8988T (cell line): ENCODE measurements at regions not wholly inside any gene's neighbourhood (a gene's known extent, or its start where the extent isn't known, plus 50 kb on each side); places are given as distances from the start of the nearest gene placed in this dataset.
A peak's percentile ranks its signal among the peaks of the same experiment; 100 is the strongest.

ENCODE experiments used
- DNase-seq: peaks from one replicate; pipeline ENCODE4 v3.0.0; 2011

DNA sequence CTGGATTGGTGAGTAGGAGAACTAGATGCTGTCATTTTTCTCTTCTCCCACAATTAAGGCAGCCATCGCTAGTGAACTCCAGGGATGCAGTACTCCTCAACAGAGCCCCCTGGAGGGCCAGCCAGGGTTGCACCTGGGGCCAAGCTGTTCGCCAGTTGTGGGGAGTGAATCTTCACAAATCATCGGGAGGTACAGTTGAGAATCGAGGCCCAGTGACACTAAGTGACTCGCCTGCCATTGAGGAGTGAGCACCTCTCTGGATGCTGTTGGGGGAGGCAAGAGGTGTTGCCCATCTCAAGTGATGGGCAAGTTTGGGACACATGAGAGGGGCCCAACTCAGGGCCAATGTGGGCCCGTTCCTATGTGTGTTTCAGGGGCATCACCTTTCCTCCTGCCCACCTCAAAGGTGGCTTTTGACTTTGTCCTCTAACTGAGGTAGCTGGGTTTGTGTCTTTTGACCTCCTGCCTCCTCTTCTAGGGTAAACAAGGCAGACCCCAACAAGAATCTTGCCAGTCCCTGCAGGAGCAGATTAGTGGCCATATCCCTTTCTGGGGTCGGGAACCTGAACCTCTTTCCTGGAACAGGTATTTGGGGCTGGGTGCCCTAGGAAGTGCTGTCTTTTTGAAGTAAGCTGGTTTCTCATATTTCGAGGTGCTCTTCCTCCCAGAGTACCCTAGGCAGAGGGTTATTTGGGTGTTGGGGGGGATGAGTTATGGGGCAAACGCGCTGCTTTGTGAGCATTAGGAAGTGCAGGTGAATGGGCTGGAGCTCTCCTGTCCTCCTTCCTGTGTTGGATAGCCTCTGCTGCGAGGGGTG lies 181.2 kb downstream of the MACROH2A1 start:
- DNase-seq: peak; percentile 57

DNA sequence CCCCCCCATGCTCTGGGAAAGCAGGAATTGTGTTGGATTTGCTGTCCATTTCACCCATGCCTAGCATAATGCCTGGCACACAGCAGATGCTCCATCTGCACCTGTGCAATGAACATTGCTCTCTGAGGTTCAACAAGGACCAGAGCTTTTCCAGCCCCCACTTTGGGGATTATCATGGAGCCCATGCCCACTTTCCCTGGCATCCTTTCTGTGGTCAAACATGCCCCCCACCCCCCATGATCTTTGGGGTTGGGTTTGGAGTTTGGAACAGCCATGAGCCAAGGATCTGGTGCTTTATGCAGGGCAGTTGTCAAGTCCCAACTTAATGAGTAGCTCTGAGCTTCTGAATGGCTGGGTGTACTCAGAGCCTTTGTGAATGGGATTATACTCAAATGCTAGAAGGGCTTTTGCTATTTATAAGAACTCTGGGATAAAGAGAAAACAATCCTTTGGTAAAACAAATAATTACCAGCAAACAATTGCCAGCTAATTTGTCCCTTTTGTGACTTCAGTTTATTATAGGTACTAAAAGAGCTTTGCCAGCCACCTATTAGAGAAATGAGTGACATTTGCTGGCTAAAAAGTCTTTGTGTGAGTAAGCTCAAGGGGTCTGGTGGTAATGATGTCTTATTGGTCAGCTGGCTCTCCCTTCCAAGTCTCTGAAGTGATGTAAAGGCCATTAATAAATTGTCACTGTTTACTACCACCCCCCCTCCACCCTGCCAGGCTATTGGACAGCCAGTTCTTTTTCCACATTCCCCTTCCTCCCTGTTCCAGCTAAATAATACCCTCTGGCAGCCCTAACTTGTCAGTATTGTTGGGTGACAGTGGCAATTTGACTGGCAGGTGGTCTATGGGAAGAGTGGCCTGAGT lies 182.3 kb downstream of the MACROH2A1 start:
- peak; percentile 3 for DNase-seq

DNA sequence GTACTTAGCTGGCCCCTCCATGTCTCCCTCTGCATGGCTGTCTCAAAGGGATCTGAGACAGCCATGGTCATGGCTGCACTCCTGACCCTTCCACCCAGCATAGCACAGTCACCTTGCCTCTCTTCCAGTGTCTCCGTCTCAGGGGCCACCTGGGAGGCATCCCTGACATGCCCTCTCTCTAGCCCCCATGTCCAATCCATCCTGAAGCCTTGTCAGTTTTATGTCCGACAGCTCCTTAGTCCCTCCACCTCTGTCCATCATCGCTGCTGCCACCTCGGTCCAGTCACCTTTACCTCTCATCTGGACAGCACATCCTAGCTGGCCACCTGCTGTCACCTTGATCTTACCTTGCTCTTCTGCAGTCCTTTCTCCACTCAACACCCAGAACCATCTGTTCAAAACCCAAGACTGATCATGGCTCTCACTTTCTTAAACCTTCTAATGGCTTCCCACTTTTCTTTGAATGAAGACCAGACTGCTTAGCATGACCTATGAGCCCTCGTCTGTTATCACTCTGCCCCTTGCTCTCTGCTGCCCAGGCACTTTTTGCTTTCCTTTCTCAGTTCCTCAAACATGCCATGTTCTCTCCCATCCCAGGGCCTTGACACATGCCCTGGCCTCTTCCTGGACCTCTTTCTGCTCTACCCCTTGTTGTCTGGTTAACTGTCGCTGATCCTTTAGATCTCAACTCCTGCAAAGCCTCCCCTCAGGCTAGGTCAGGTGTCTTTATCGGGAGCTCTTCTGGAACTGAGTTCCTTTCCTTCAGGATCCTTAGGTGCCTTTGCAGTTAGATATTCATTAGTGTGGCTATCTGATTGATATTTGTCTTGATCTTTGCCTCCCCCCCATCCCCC lies 181.8 kb upstream of the PITX1 start:
- DNase-seq: peak; percentile 8

DNA sequence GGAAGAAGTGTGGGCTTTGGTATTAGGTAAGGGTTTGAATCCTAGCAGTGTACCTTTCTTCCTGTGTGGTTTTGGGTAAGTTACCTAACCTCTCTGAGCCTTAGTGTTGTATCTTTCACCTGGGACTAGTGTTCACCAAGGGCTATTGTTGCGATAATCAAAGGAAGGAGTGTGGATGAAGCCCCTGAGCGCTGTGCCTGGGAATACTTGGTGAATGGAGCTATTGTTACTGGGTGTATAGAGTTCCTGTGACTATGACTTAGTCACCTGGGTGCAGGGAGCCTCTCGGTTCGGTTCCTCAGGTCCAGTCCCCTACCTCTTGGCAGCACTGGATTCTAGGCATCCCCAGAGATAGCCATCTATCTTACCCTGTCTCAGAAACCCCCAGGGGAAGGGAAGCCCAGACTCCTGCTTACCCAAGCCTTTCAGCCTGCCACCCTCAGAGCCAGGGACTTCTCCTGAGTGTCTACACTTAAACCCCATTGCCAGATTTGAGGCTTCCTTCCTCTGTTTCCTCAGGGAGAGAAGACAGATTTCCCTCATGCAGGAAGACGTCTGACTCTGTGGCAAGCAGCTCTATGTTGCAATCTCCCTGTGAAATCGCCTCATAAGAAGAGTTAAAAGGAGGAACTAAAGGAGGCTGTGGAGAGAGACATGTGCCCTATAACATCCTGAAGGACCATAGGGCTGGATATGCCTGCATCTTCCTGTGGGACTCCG lies 181.0 kb upstream of the PITX1 start:
- DNase-seq: peak; percentile 0

DNA sequence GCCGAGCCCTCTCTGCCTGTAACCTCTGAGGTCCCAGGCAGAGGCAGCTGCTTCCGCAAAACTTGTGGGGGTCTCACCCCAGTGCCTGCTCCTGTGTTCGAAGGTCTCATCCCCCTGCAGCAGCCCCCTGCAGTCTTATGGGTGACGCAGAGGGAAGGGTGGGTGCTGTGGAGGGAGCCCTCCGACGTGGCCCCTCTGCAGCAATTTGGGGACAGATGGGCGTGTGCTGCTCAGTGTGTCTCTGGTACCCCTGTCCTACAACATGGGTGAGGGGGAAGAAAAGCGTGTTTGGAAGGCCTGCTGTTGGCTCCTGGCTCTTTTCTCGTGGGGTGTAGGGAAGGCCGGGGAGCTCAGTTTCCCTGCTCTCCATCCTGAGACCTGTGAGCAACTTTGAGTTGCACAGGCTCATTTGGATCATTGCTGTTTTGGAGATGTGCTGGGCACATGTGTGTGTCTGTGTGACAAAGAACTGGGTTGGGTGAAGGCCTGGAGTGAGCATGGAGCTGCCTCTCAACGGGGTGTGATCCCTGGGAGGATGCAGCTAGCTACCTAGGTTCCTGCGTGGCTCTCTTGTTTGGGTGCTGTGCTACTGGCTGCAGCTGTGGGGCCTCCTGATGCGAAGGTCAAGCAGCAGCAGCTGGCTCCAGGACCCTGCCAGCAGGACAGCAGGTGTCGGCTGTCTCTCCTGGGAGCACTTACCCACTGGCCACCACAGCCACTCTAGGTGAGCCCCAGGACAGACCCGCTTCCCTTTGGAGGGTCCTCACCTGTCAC lies 179.6 kb upstream of the PITX1 start:
- no peak for DNase-seq

DNA sequence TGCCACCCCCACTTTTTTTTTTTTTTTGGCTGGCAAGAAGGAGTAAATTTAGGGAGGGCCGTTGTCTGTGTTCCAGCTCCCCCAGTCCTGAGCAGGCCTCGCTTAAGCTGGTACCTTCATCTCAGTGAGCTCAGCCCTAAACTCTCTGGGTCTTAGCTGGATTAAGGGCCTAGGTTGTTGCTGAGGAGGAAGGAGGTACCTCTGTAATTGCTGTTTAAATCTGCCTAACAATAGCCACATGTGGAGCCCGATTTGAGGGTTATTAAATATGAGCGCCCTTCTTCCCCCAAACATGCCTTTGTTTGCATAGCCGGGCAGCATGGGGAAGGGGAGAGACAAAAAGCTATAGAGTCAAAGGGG lies 179.0 kb upstream of the PITX1 start:
- no peak for DNase-seq

DNA sequence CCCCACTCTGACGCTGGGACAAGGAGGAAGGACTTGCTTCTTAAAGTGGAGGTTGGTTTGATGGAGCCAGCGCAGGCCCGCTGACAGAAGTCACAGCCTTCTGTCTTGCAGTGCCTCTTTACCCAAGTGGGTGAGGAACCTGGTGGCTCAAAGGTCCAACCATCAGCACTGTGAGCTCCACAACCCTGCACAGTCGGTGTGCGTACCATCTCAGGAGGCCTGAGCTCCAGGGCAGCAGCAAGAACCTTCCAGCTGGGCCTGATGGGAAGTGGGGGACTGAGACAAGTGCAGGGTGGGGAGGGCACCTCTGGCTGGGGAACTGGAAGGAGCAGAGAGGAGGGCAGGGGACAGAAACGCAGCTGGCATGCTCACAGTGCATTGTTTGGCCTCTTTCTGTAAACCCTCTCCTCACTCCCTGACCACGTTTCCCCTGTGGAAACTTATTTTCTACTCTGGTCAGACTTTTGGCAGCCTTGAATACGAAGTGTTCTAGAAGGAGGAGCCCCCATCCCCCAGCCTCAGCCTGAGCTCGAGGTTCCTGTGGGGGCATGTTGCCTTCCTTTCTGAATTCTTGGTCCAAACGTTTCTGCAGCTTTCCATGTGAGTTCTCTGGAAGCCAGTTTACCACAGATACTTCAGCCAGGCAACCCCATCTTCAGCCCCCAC lies 178.5 kb upstream of the PITX1 start:
- DNase-seq: no peak

DNA sequence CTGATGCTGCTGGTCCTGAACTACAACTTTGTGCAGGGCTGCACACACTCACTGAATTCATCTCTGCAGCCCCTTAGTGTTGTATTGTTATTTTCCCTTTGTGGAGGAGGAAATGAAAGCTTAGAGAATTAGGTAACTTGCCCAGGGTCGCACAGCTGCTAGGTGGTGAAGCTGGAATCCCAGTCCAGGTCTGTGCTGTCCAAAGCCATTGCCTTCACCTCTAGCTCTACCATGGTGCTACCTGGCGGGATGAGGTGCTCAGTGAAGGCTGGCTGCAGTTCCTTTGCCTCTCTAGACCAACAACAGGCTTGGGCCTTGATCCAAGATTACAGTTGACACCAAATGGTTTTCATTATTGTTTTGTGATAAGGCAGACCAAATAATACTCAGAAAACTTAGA lies 177.8 kb upstream of the PITX1 start:
- no peak for DNase-seq

DNA sequence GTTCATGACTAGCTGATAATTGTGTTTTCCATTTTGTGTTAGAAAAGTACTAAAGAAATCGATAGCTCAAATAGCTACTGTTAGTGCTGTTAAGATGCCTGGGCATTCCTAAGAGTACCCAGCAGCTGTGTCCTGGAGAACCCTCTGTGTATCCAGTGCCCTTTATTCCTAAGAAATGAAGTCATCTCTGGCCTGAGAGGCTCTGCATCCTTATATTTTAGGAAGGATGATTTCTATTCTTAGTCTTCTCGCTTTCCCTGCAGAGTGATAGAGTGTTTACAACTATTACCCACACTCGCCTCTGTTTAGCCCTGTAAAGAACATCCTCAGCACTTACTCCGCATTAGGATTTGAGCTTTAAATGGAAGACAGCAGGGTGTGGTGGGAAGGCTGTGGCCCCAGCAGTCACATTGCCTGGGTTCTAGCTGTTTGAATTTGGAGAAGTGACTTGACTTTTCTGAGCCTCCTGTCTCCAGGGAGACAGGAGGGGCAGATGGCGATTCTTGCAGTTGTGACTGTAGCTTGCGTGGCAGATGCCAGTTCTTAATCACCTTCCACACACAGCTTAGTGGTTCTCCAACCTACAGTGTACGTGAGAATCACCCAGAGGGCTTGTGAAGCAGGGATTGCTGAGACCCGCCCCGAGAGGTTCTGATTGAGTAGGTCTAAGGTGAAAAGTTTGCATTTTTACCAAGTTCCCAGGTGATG lies 177.2 kb upstream of the PITX1 start:
- no peak for DNase-seq

DNA sequence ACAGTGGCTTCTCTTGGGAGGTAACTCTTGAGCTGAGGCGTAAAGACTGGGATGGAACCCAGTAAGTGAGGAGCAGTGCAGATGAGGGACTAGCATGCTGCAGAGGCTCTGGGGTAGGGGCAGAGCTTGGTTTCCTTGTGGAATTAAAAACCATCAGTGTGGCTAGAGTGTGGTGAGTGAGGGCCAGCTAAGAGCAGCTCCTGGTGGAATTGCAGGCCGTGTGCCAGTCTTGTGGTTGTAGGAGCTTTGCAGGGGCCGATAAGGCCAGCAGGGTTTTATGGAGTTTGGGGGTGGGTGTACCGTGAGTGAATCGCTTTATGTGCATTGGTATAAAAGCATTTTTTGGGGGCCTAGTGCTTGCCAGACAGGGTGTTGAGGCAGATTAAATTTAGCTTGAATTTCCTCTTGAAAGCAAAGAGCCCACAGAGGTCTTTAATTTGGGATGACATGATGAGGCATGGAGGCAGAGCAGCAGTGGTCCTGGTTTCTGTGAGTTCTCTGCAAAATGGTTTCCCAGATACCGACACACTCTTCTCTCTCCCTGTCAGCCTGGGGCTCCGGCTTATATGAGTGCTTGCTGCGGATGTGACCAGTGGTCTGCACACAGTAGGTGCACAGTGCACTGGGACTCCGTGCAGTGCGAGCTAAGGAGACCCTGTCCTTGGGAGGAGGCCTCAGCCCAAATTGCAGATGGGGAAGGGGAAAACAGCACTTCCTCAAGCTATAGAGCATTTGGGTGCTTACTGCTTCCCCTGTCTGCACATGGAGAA lies 176.4 kb upstream of the PITX1 start:
- no peak for DNase-seq

DNA sequence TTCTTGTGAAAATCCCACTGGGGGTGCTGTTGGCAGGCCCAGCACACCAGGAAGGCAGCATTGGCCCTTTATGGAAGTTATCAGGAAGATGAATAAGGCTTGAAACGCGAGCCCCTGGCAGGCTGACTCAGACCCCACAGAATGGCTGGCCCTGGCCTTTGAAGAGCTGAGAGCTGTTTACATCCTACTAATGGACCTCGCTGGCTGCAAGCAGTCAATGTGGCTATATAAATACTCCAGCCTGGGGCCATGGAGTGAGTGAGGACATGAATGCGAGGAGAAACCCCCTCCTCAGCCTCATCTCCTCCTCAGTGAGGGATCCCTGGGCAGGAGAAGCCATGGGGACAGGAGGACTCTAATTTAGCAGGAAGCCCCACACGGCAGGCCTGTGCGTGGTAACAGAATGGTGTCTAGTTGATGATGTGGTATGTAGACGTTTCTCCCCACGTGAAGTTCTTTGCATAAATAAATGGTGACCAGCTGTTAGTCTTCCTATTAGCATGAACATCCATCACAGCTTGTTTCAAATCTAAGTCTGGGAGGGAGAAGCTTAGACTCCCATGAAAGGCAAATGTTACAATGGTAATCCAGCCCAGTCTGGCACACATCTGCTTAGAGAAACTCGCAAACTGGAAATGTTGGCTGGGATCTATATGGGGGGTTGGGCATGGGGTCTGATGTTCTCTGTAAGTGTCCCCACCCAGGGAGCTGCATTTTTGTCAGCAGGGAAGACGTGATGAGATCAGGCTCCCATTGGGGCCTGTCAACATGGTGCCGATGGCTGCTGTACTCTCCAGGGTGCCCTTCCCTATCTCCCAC lies 175.1 kb upstream of the PITX1 start:
- DNase-seq: peak; percentile 70

DNA sequence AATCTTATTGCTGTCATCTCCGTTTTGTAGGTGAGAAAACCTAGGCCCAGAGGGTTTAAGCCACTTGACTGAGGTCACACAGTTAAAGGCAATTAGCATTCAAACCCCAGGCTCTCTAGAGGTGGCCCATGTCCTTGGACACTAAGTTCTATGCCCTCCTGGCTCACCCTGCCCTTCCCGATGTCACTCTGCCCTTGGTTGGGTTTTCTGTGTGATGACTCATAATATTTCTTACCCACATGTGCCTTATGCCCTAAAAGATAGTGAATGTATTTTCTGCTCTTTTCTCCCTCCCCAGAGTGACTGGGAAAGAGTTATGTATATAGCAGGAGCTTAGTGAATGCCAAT lies 174.5 kb upstream of the PITX1 start:
- no peak for DNase-seq

DNA sequence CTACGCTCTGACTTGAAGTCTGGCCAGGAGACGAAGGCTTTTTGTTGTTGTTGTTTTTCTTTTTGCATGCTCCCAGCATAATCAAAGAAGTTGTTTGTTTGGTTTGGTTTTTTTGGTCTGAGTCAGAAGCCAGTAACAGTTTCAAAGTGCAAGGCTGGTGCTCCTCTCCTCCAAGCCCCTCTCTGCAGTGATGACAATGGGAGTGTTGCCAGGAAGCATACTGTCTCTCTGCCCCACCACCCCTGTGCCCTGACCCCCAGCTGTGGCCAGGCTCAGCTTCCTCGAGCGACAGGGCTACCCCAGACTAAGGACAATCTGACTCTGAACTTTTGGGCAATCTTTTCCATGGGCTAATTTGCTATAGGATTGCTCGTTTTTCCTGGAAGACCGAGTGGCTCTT lies 173.8 kb upstream of the PITX1 start:
- DNase-seq: no peak

DNA sequence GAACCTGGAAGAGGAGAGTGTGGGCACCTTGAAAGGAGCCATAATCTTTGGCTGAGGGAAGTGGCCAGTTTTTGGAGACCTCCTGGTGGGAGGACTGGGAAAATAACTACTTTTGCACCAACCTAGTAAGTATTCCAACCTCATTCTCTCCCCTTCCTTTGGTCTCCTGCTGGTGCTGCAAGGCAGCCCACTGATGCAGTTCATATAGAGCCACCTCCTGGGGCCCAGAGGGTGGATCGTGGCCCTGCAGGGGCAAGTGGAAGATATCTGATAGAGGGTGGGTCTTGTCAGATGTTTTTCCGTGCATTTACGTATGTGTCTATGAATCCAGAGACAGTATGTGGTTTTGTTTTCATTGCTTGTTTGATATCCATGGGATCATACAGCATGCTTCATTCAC lies 172.8 kb upstream of the PITX1 start:
- no peak for DNase-seq

DNA sequence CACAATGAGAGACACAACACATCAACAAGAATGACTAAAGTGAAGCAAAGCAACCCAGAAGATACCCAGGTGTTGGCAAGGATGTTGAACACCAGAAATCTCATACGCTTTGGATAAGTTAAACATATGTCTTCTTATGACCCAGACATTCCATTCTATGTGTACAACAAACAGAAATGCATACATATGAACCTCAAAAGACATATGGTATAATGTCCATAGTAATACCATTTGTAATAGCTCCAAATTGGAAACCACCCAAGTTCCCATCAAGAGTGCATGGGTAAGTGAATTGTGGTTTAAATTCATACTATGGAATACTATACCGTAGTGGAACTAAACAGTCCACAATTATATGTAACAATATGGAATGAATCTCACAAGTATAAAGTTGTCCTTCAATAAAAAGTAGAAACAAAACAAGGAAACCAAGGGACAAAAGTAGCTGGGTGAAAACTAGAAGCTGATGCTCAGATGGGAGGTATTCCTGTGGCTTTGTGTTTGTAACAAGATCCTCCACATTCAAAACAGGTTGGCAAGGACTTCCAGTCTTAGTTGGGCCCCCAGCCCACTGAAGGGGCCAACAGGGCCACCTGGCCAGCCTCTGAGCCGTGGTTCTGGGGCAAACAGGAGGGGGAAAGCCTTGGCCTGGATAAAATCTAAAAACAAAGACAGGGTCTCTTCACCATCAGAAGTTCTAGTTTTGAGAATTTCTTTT lies 171.8 kb upstream of the PITX1 start:
- no peak for DNase-seq

DNA sequence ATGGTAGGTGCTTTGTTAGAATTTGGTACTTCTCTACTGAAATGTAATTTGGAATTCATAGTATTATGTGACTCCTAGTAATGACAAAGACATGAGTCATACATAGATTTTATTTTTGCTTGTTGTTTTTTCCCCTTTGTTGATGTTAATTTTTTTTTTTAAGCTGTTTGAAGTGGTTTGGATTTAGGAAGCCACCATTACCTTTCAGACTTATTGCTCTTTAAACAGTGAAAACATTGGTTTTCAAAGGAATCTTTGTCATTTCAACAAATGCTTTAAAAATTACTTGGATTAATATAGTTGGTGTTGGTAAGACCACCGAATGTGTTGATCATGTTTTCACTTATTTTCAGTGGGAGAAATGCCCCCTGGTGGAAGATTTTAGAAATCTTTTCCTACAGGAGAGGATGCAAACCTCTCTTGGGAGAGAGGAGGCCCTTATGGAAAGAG lies 170.1 kb upstream of the PITX1 start:
- DNase-seq: no peak

DNA sequence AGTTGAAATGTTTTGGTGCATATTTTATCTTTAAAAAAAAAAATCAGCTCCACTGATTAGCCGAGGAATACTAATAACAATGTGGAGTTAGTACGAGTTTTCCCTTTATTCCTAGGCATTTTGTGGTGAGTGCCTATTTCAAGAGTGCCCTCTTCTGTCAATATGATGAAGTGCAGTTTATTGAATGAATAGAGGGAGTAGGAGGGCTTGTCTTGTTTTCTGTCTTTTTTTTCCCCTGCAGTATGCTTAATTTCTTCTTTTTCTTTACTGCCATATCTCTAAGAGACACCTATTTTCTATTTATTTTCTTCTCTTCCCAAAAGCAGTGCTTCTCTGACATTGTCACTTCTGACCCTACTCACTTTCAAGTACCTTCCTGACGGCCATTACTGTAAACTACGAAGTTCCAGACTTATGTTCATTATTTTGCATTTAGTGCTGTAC lies 169.6 kb upstream of the PITX1 start:
- no peak for DNase-seq

DNA sequence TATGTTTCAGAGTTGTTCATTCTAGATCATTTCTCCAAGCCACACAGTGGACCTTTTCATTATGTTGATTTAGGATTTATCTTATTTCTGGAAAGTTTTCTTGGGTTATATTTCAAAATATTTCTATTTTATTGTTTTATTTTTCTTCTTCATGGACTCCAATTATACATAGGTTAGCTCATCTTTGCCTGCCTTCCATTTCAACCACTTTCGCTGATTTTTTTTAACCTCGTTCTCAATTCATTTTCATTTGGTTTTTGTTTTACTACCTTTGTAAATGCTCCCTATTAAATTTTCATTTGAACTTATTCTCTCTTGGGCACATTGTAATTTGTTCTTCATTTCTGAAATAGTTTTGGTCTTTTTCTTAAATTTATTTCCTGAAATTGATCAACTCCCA lies 169.0 kb upstream of the PITX1 start:
- DNase-seq: no peak
